OCI-LY3 (cell line): ENCODE measurements at regions not wholly inside any gene's neighbourhood (a gene's known extent, or its start where the extent isn't known, plus 50 kb on each side); places are given as distances from the start of the nearest gene placed in this dataset.

Experiments
- CTCF ChIP-seq: fragments of 200-600, 300-600 bp; sonication (generic); IDR thresholded peaks from 2 replicates; pipeline ENCODE4 v1.5.1; 2014; ENCODE audit warnings: antibody characterized with exemption, low read length, low read depth
- EZH2phosphoT487 ChIP-seq: fragments of 200-600 bp; shearing (Covaris generic); IDR thresholded peaks from 2 replicates; pipeline ENCODE4 v1.6.1; 2018; ENCODE audit warnings: antibody characterized with exemption, mixed run types, low read depth

GRCh38 chr9:12633016-12633765, 60.0 kb upstream of the TYRP1 start:
- no peak for TF ChIP-seq EZH2phosphoT487
- TF ChIP-seq CTCF, result no peak
